ENCODE measurements at regions not wholly inside any gene's neighbourhood (a gene's known extent, or its start where the extent isn't known, plus 50 kb on each side); places are given as distances from the start of the nearest gene placed in this dataset.
"Not testable (repeated sequence)": the region's sequence is repeated elsewhere in the genome, so short reads cannot be mapped to it uniquely, and the experiment has no call there.

DNA sequence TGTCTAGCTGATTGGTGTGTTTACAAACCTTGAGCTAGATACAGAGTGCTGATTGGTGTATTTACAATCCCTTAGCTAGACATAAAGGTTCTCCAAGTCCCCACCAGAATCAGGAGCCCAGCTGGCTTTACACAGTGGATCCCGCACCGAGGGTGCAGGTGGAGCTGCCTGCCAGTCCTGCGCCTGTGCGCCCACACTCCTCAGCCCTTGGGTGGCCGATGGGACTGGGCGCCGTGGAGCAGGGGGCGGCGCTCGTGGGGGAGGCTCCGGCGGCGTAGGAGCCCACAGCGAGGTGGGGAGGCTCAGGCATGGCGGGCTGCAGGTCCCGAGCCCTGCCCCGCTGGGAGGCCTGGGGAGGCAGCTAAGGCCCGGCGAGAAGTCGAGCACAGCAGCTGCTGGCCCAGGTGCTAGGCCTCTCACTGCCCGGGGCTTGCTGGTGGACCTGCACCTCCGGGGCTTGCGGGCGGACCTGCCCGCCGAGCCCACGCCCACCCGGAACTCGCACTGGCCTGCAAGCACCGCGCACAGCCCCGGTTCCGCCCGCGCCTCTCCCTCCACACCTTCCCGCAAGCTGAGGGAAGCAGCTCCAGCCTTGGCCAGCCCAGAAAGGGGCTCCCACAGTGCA lies 51.0 kb upstream of the CDYL start:
- POLR2A ChIA-PET; CTCF ChIA-PET; H3K4me3 ChIP-seq (ENCODE audit: low read depth, low read length); DNase-seq (ENCODE audit: low read depth, low spot score): not testable (repeated sequence)

- DNase-seq (ENCODE audit: low read depth, low spot score); H3K4me3 ChIP-seq (ENCODE audit: low read depth, low read length); CTCF ChIA-PET; POLR2A ChIA-PET: not testable (repeated sequence)
Measured at GRCh38 chr6:4724727-4725126, 51.5 kb upstream of the CDYL start.

DNA sequence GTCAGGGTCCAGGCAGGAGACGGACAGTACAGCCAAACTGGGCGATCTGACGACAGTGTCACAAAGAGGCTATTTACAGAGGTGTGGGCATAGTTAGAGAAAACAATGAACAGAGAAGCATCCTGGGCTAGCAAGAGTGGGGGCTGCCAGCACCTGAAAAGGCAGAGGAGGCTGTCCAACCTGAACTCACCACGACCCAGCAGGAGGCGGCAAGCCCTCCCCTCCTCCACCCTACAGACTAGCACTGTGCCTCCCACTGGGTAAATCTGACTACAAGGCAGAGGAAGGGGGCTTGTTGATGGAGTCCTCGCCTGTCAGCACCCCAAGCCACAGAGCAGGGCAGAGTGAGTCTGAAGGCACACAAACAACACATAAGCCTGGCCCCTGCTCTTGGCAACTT lies 52.8 kb upstream of the CDYL start:
- no peak for TF ChIP-seq CTCF (IDR thresholded peaks at IDR 0.05; ENCODE audit: insufficient read depth, low read length, missing control alignments)
- DNase-seq (ENCODE audit: low read depth, low spot score): no peak
- POLR2A ChIA-PET: no interaction called here
- CTCF ChIA-PET: no interaction called here
- no peak overlapping the region for H3K4me3 ChIP-seq (ENCODE audit: low read depth, low read length)

GRCh38 chr6:4721368-4721767 lies 54.8 kb upstream of the CDYL start:
- CTCF ChIA-PET; H3K4me3 ChIP-seq (ENCODE audit: low read depth, low read length); DNase-seq (ENCODE audit: low read depth, low spot score); POLR2A ChIA-PET: not testable (repeated sequence)

DNA sequence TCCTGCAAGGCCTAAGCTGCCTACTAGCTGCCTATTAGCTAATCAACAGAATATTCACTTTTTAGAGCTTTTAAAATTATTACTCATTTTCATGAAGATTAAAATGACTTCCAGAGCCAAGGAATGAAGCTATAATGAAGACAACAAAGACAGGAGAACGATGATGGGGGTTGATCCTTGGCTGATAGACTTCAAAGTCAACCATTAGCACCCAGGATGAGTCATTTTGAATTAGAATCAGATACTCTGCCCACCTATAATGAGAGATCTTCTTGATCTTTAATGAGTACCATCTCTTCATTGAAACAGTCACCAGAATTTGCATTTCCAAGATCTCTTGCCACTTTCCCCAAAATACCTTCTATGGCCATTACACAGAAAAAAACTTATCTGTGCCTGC lies 56.7 kb upstream of the CDYL start:
- no peak overlapping the region for H3K4me3 ChIP-seq (ENCODE audit: low read depth, low read length)
- DNase-seq (ENCODE audit: low read depth, low spot score): no peak
- POLR2A ChIA-PET: no interaction called here
- CTCF ChIA-PET: no interaction called here
- TF ChIP-seq CTCF (IDR thresholded peaks at IDR 0.05; ENCODE audit: insufficient read depth, low read length, missing control alignments): no peak

DNA sequence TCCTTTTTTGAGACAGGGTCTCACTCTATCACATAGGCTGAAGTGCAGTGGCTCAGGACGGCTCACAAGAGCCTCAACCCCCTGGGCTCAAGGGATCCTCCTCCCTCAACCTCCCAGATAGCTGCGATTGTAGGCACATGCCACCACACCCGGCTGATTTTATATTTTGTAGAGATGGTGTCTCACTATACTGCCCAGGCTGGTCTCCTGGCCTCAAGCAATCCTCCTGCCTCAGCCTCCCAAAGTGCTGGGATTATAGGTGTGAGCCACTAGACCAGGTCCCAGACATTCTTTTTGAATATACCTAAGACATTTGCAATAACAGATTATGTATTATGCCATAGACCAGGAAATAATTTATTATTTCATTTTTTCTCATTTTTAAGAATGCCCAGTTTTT lies 58.3 kb upstream of the CDYL start:
- TF ChIP-seq CTCF (IDR thresholded peaks at IDR 0.05; ENCODE audit: insufficient read depth, low read length, missing control alignments): no peak
- CTCF ChIA-PET: no interaction called here
- no peak for DNase-seq (ENCODE audit: low read depth, low spot score)
- POLR2A ChIA-PET: no interaction called here
- no peak overlapping the region for H3K4me3 ChIP-seq (ENCODE audit: low read depth, low read length)

- H3K4me3 ChIP-seq (ENCODE audit: low read depth, low read length): no peak overlapping the region
- no peak for DNase-seq (ENCODE audit: low read depth, low spot score)
- no peak for TF ChIP-seq CTCF (IDR thresholded peaks at IDR 0.05; ENCODE audit: insufficient read depth, low read length, missing control alignments)
- CTCF ChIA-PET: no interaction called here
- POLR2A ChIA-PET: no interaction called here
Measured at GRCh38 chr6:4717124-4717523, 59.1 kb upstream of the CDYL start.

GRCh38 chr6:4714961-4715501 lies 61.2 kb upstream of the CDYL start:
- ChIA-PET POLR2A (no interaction called here), CTCF (no interaction called here)
- no peak for TF ChIP-seq CTCF (IDR thresholded peaks at IDR 0.05; ENCODE audit: insufficient read depth, low read length, missing control alignments)
- no peak overlapping the region for H3K4me3 ChIP-seq (ENCODE audit: low read depth, low read length)
- no peak for DNase-seq (ENCODE audit: low read depth, low spot score)
